DND-41 (cell line): ENCODE measurements at regions not wholly inside any gene's neighbourhood (a gene's known extent, or its start where the extent isn't known, plus 50 kb on each side); places are given as distances from the start of the nearest gene placed in this dataset.

Source experiments
- ATAC-seq: fragments of 200-7000 bp; cut with Tn5 transposase; 3 replicates; pipeline ENCODE4 v1.9.1; 2021; ENCODE audit warnings: low read depth; ENCODE audit not compliant: insufficient read depth
- DNase-seq: peaks from one replicate; pipeline ENCODE4 v3.0.0-alpha.2; 2020
- H2AFZ ChIP-seq: 2 replicates; pipeline ENCODE4 v1.6.0; 2012; ENCODE audit warnings: low read depth, low read length
- H3K27ac ChIP-seq: 2 replicates; pipeline ENCODE4 v1.5.1; 2012; ENCODE audit warnings: low read length, inconsistent platforms
- H3K27me3 ChIP-seq: fragments of 200-600 bp; sonication (generic); 2 replicates; pipeline ENCODE4 v1.6.0; 2012; ENCODE audit warnings: low read length, mild to moderate bottlenecking, inconsistent platforms; ENCODE audit not compliant: insufficient read depth, poor library complexity
- H3K36me3 ChIP-seq: 2 replicates; pipeline ENCODE4 v1.5.1; 2012; ENCODE audit warnings: low read length, inconsistent platforms; ENCODE audit not compliant: insufficient read depth
- H3K4me1 ChIP-seq: 2 replicates; pipeline ENCODE4 v1.5.1; 2012; ENCODE audit warnings: mild to moderate bottlenecking, low read length; ENCODE audit not compliant: insufficient read depth
- H3K4me2 ChIP-seq: 2 replicates; pipeline ENCODE4 v1.6.0; 2012; ENCODE audit warnings: mild to moderate bottlenecking, moderate library complexity, low read length, inconsistent platforms; ENCODE audit not compliant: insufficient read depth
- H3K4me3 ChIP-seq, 2 experiments: fragments of 200-600 bp in 1 of 2; shearing (Covaris generic) in 1 of 2; 2 replicates each; pipeline ENCODE4 v1.5.1; 2012 to 2016; ENCODE audit warnings: inconsistent platforms in 2 of 2, low read length in 2 of 2, mild to moderate bottlenecking in 2 of 2, low read depth in 1 of 2, moderate library complexity in 1 of 2
- H3K79me2 ChIP-seq: 2 replicates; pipeline ENCODE4 v1.6.0; 2012; ENCODE audit warnings: low read length, inconsistent platforms; ENCODE audit not compliant: insufficient read depth
- H3K9ac ChIP-seq: 2 replicates; pipeline ENCODE4 v1.6.0; 2012; ENCODE audit warnings: low read depth, mild to moderate bottlenecking, inconsistent platforms, low read length, moderate library complexity
- H3K9me3 ChIP-seq: 2 replicates; pipeline ENCODE4 v1.5.1; 2012; ENCODE audit warnings: low read length, moderate library complexity, mild to moderate bottlenecking, inconsistent platforms; ENCODE audit not compliant: insufficient read depth, severe bottlenecking
- H4K20me1 ChIP-seq: 2 replicates; pipeline ENCODE4 v1.6.0; 2012; ENCODE audit warnings: low read length; ENCODE audit not compliant: insufficient read depth
- CTCF ChIP-seq: IDR thresholded peaks from 2 replicates; pipeline ENCODE4 v1.5.1; 2012; ENCODE audit warnings: borderline replicate concordance, low read length, moderate library complexity, mild to moderate bottlenecking; ENCODE audit not compliant: poor library complexity, severe bottlenecking; ENCODE audit errors: extremely low read depth
- EZH2 ChIP-seq: IDR thresholded peaks from 3 replicates; pipeline ENCODE4 v1.6.1; 2012; ENCODE audit warnings: borderline replicate concordance, low read depth, mild to moderate bottlenecking, moderate library complexity, low read length, inconsistent platforms; ENCODE audit not compliant: severe bottlenecking

GRCh38 chr19:30908262-30908771, 440.9 kb downstream of the TSHZ3 start:
- ATAC-seq, result no peak
- Histone ChIP-seq H3K4me2 (no peak overlapping the region), H3K79me2 (no peaks in the 10 kb centered on the region), H3K36me3 (no peaks in the 10 kb centered on the region), H4K20me1 (no peaks in the 10 kb centered on the region), H3K4me1 (no peaks in the 10 kb centered on the region), H3K27ac (no peak overlapping the region), H3K27me3 (no peaks in the 10 kb centered on the region), H3K9ac (no peak overlapping the region), H2AFZ (no peak overlapping the region), H3K4me3 (no peak overlapping the region), H3K9me3 (no peaks in the 10 kb centered on the region)
- DNase-seq, result no peak
- no peak for TF ChIP-seq CTCF
- TF ChIP-seq EZH2, result no peak

- Histone ChIP-seq H3K4me3 (no peak overlapping the region), H3K4me1 (no peaks in the 10 kb centered on the region), H3K36me3 (no peaks in the 10 kb centered on the region), H3K4me2 (no peak overlapping the region), H3K27ac (no peak overlapping the region), H3K79me2 (no peaks in the 10 kb centered on the region), H2AFZ (no peak overlapping the region), H3K9ac (no peak overlapping the region), H3K27me3 (no peaks in the 10 kb centered on the region), H4K20me1 (no peaks in the 10 kb centered on the region), H3K9me3 (no peaks in the 10 kb centered on the region)
- DNase-seq (no peak), ATAC-seq (no peak)
- TF ChIP-seq CTCF (no peak), EZH2 (no peak)
These were observed 442.4 kb downstream of the TSHZ3 start for GRCh38 chr19:30906871-30907270.

- no peak overlapping the region for H2AFZ ChIP-seq
- H3K27me3 ChIP-seq, result no peaks in the 10 kb centered on the region
- no peak overlapping the region for H3K9ac ChIP-seq
- no peaks in the 10 kb centered on the region for H3K36me3 ChIP-seq
- no peak overlapping the region for H3K4me2 ChIP-seq
- no peaks in the 10 kb centered on the region for H3K4me1 ChIP-seq
- no peaks in the 10 kb centered on the region for H3K79me2 ChIP-seq
- no peak overlapping the region for H3K27ac ChIP-seq
- H3K4me3 ChIP-seq, result no peak overlapping the region
- DNase-seq, result no peak
- H3K9me3 ChIP-seq, result no peaks in the 10 kb centered on the region
- TF ChIP-seq EZH2 (no peak), CTCF (no peak)
- no peak for ATAC-seq
- no peaks in the 10 kb centered on the region for H4K20me1 ChIP-seq
These were observed 449.2 kb downstream of the TSHZ3 start for GRCh38 chr19:30900051-30900450.
